Pancreas (tissue), 10 donors: ENCODE measurements at regions not wholly inside any gene's neighbourhood (a gene's known extent, or its start where the extent isn't known, plus 50 kb on each side); places are given as distances from the start of the nearest gene placed in this dataset.
A peak's percentile ranks its signal among the peaks of the same experiment; 100 is the strongest.

Experiments used
- ATAC-seq, 4 donors: fragments of 200-7000 bp; cut with Tn5 transposase; one replicate each; pipeline versions ENCODE4 v1.8.0 to v1.9.1; 2020; ENCODE audit warnings: mild to moderate bottlenecking in 4 of 4, moderate library complexity in 4 of 4
- DNase-seq, 6 donors: peaks; one replicate each; pipeline ENCODE4 v3.0.0-alpha.2; 2020
- FAIRE-seq: peaks from 2 replicates; lab custom pipeline; 2012; peaks lifted over from hg19 to GRCh38; lab: Jason Lieb, UNC
- H3K27ac ChIP-seq, 4 donors: fragments of 200-600 bp; sonication (generic); 1 replicate in 3 of 4; 2 replicates in 1 of 4; pipeline versions ENCODE4 v1.5.0 to v1.8.0; 2020
- H3K27me3 ChIP-seq, 4 donors: fragments of 200-600 bp; one replicate each; pipeline ENCODE4 v1.8.0; 2021
- H3K36me3 ChIP-seq, 3 donors: fragments of 200-600 bp; sonication (generic) in 1 of 3; one replicate each; pipeline versions ENCODE4 v1.5.0 to v1.8.0; 2020 to 2021
- H3K4me1 ChIP-seq, 3 donors: fragments of 200-600 bp; one replicate each; pipeline ENCODE4 v1.8.0; 2021
- H3K4me3 ChIP-seq, 4 donors: fragments of 200-600 bp; sonication (generic) in 2 of 4; one replicate each; pipeline versions ENCODE4 v1.5.0 to v1.8.0; 2020 to 2021
- H3K9me3 ChIP-seq, 4 donors: fragments of 200-600 bp; one replicate each; pipeline ENCODE4 v1.8.0; 2021
- WGBS, 2 donors: extraction: QIAGEN DNeasy Blood & Tissue Kit; methylation state at CpG; one replicate each; pipeline ENCODE4 v1.1.7; 2013; 5-methylcytosine and 5-hydroxymethylcytosine counted together
- intact Hi-C, 3 donors: fragments of 100-400 bp; cut with DNase I; formaldehyde crosslinking; loops; one replicate each; pipeline versions ENCODE4 v1.11.1 to v1.14.2; 2022
- TF ChIP-seq, protein P1 (sequence below), 4 donors: fragments of 200-600 bp; sonication (generic) in 3 of 4; IDR thresholded peaks; one replicate each; pipeline versions ENCODE4 v1.5.0 to v1.8.0; 2021; ENCODE audit warnings: antibody characterized with exemption in 4 of 4
- donor health status: healthy with polysubstance abuse.
- donor health status: DM: no; HTN: no; CAD: no; lungs with moderate emphysema.
- donor health status: DM: no; HTN: no; CAD: no.
- donor health status: control.
- donor health status: control.
- donor health status: Bipolar disorder and iron deficiency.
- donor health status: DM: yes; HTN: yes; CAD: no.
- donor health status: DM: no; HTN: no; CAD: no.
- donor health status: DM: no; HTN: no; CAD: no.
- donor health status: DM: yes; HTN: yes; CAD: no.

DNA sequence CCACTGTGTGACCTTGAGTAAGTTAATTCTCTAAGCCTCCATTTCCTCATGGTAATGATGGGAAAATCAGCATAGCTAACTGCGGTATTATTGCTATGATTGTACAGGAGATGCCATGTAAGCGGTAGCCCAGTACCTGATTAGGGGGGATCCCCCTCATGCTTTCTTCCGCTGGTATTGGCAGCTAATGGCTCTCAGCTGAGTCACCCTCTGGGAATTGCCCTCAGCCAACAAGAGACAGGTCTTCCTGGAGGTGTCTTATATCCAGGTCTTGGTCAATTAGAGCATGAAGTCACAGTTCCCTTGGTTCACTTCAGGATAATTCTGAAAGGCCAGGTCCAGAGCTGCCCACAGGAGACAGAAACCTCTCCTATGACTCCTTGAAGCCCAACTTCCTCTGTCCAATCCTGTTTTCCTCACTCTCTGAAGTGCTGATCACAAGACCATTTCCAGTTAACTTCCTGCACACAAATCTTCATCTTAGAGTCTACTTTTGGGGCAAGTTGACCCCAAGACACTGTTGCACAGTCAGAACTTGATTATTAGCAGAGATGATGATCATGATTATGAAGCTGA, 724.7 kb upstream of the ZNF385D start:
- FAIRE-seq: no peak
- no peaks in the 10 kb centered on the region for H3K9me3 ChIP-seq
- intact Hi-C loops: no loop called here
- no peak for DNase-seq
- 86% methylated on average over 3 of the region's 3 CpGs for WGBS, 2 donors
- H3K27me3 ChIP-seq: no peaks in the 10 kb centered on the region
- H3K36me3 ChIP-seq: no peaks in the 10 kb centered on the region
- peaks cover 0 to 4% (median 1%) of the 10 kb centered on the region in 3 donors for H3K4me1 ChIP-seq
- no peak overlapping the region for H3K27ac ChIP-seq
- TF ChIP-seq, protein P1, sequence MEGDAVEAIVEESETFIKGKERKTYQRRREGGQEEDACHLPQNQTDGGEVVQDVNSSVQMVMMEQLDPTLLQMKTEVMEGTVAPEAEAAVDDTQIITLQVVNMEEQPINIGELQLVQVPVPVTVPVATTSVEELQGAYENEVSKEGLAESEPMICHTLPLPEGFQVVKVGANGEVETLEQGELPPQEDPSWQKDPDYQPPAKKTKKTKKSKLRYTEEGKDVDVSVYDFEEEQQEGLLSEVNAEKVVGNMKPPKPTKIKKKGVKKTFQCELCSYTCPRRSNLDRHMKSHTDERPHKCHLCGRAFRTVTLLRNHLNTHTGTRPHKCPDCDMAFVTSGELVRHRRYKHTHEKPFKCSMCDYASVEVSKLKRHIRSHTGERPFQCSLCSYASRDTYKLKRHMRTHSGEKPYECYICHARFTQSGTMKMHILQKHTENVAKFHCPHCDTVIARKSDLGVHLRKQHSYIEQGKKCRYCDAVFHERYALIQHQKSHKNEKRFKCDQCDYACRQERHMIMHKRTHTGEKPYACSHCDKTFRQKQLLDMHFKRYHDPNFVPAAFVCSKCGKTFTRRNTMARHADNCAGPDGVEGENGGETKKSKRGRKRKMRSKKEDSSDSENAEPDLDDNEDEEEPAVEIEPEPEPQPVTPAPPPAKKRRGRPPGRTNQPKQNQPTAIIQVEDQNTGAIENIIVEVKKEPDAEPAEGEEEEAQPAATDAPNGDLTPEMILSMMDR (IDR thresholded peaks at IDR 0.05): no peak
- no peak for ATAC-seq
- H3K4me3 ChIP-seq: no peak overlapping the region

DNA sequence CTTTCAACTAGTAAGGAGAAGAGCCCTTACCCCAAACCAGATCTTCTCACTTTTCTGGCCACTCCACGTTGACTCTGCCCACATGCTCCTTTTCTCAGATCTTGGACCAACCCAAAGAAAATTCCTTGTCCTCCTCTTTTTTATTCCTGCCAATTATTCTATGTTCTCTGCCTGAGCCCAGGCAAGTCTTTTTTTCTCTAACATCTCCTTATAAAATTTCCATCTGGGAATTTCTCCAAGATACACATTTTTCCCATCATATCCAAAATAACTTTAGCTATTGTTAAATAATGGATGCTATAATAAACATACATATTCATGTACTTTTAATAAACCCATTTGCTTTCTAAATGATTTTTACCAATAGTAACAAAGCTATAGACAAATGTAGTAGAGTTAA, 726.0 kb upstream of the ZNF385D start:
- FAIRE-seq (no peak), ATAC-seq (no peak), DNase-seq (no peak)
- no peaks in the 10 kb centered on the region for H3K27me3 ChIP-seq
- TF ChIP-seq, protein P1 (IDR thresholded peaks at IDR 0.05): no peak
- no peaks in the 10 kb centered on the region for H3K36me3 ChIP-seq
- no peak overlapping the region for H3K4me3 ChIP-seq
- intact Hi-C loops: no loop called here
- WGBS, 2 donors: 65 to 79% methylated on average over 1 of the region's 1 CpG
- H3K9me3 ChIP-seq: no peaks in the 10 kb centered on the region
- H3K27ac ChIP-seq: no peak overlapping the region
- peaks cover 0 to 11% (median 8%) of the 10 kb centered on the region in 3 donors for H3K4me1 ChIP-seq

DNA sequence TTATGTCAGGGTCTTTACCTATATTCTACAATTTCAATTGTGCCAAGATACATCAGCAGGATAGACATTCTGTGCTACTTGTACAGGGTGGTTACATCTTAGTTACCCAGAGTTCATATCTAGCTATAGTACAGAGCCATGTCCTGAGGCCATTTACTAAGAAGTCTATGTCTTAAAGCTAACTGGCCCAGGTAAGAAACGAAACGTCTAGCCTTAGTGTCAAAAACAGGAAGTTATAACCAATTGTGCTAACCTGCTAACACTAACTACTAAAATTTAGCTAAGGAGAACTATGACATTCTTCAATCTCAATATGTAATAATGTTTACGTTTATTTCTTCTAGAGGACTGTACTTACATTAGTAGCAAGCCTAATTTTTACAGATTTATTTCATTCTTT, 717.2 kb upstream of the UBE2E2 start:
- TF ChIP-seq, protein P1 (IDR thresholded peaks at IDR 0.05): no peak
- H3K27me3 ChIP-seq: no peaks in the 10 kb centered on the region
- no peak for DNase-seq
- no peak for ATAC-seq
- intact Hi-C loops: no loop called here
- FAIRE-seq: no peak
- no peaks in the 10 kb centered on the region for H3K9me3 ChIP-seq
- peaks cover 0 to 5% (median 5%) of the 10 kb centered on the region in 3 donors for H3K4me1 ChIP-seq
- H3K4me3 ChIP-seq: no peak overlapping the region
- WGBS, 2 donors: 71 to 82% methylated on average over 3 of the region's 3 CpGs
- H3K36me3 ChIP-seq: no peaks in the 10 kb centered on the region
- H3K27ac ChIP-seq: no peak overlapping the region

DNA sequence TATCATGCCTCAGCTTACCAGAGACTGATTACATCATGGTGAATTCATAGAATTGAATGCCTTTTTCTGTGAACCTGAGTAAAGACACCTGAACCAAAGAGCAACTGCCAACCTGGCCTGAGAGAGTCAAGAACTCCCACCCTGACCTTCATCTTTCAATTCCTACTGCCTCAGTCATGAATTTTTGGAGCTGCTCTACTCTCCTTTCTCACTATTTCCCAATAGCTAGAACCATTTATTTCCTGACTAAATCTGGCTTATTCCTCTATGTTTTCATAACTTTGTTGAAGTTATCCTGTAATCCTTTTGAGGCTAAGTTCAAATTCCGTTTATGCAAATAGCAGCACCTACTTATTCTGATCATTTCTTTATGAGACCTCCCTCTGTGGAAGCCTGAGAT, 712.4 kb upstream of the UBE2E2 start:
- Histone ChIP-seq H3K36me3 (no peaks in the 10 kb centered on the region), H3K27me3 (no peaks in the 10 kb centered on the region), H3K9me3 (no peaks in the 10 kb centered on the region), H3K4me3 (no peak overlapping the region), H3K4me1 (peaks cover 0 to 3% (median 0%) of the 10 kb centered on the region in 3 donors), H3K27ac (no peak overlapping the region)
- intact Hi-C loops: no loop called here
- TF ChIP-seq, protein P1 (IDR thresholded peaks at IDR 0.05): no peak
- ATAC-seq (no peak), DNase-seq (no peak), FAIRE-seq (no peak)
- WGBS, 2 donors: 63 to 85% methylated on average over 1 of the region's 1 CpG

DNA sequence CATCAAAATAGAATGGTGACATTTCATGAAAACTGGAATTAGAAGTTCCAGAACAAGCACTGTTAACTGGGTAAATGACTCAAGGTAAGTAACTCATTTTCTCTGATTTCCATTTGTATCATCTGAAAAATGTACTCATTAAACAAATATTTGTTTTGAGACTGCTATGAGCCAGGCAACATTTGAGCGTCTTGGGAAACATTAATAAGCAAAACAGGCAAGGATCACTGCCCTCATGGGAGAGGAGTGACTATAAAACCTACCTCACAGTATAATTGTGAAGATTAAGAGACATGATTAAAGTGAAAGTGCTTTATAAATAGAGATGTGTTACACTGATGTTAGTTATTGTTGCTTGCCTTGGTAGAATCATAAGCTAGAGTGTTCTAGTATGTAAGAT, 711.8 kb upstream of the UBE2E2 start:
- 6 to 11% methylated on average over 1 of the region's 1 CpG for WGBS, 2 donors
- H3K36me3 ChIP-seq: no peaks in the 10 kb centered on the region
- DNase-seq: no peak
- intact Hi-C loops: no loop called here
- peak in 1 of 4 donors; percentile 45 for ATAC-seq
- H3K4me3 ChIP-seq: no peak overlapping the region
- H3K27me3 ChIP-seq: no peaks in the 10 kb centered on the region
- no peak for FAIRE-seq
- H3K27ac ChIP-seq: no peak overlapping the region
- no peaks in the 10 kb centered on the region for H3K9me3 ChIP-seq
- H3K4me1 ChIP-seq: peaks cover 0 to 4% (median 0%) of the 10 kb centered on the region in 3 donors
- TF ChIP-seq, protein P1 (IDR thresholded peaks at IDR 0.05): no peak
